HL-60 (cell line): ENCODE measurements at regions not wholly inside any gene's neighbourhood (a gene's known extent, or its start where the extent isn't known, plus 50 kb on each side); places are given as distances from the start of the nearest gene placed in this dataset.

ENCODE experiments used
- DNase-seq, 2 experiments: peaks; one replicate each; pipeline ENCODE4 v3.0.0-alpha.2; 2010 to 2020; ENCODE audit warnings: low read depth in 1 of 2, low spot score in 1 of 2
- H3K27ac ChIP-seq: fragments of 250-450 bp; sonication (Bioruptor Pico); replicated peaks from 2 replicates; pipeline ENCODE4 v1.5.1; 2020; ENCODE audit warnings: mild to moderate bottlenecking, moderate library complexity
- H3K27me3 ChIP-seq: fragments of 250-450 bp; sonication (Bioruptor Pico); 2 replicates; pipeline ENCODE4 v1.5.1; 2021; ENCODE audit warnings: mild to moderate bottlenecking, moderate library complexity; ENCODE audit not compliant: insufficient read depth, poor library complexity, severe bottlenecking
- H3K4me3 ChIP-seq: replicated peaks from 2 replicates; pipeline ENCODE4 v1.5.1; 2011; ENCODE audit warnings: mild to moderate bottlenecking, control low read depth, low read length; ENCODE audit not compliant: insufficient read depth
- CTCF ChIP-seq: IDR thresholded peaks from one replicate; pipeline ENCODE4 v1.5.1; 2011; ENCODE audit warnings: low read length, control low read depth, inconsistent platforms; ENCODE audit not compliant: insufficient read depth
- GABPA ChIP-seq: IDR thresholded peaks from 2 replicates; pipeline ENCODE4 v1.6.1; 2012; ENCODE audit warnings: low read depth
- POLR2AphosphoS5 ChIP-seq: IDR thresholded peaks from 2 replicates; pipeline ENCODE4 v1.6.1; 2012; ENCODE audit warnings: low read depth
- SPI1 ChIP-seq: IDR thresholded peaks from 2 replicates; pipeline ENCODE4 v1.6.1; 2012; ENCODE audit warnings: low read depth, mild to moderate bottlenecking, borderline replicate concordance
- TF ChIP-seq, protein P1 (sequence below): IDR thresholded peaks from 2 replicates; pipeline ENCODE4 v1.6.1; 2012; ENCODE audit warnings: low read depth; ENCODE audit not compliant: insufficient replicate concordance

DNA sequence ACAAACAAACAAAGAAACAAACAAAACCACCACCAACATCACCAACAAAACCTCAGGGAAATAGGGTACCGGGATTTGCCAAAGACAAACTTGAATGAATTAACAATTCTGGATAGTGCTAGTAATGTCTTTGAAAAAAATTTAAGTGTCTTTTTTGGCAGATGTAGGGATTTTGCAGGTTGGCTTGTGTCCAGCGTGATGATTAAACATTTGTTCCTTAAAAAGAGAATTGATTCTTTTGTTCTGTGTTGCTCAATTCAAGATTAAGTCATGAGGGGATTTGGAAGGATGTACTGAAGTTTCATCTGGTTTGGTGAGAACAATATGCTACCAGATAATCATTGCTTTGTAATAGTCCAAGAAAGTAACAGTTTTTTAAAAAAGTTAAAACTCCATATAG lies 125.1 kb upstream of the HS3ST5 start:
- TF ChIP-seq POLR2AphosphoS5 (no peak), SPI1 (no peak), GABPA (no peak), CTCF (no peak)
- TF ChIP-seq, protein P1, sequence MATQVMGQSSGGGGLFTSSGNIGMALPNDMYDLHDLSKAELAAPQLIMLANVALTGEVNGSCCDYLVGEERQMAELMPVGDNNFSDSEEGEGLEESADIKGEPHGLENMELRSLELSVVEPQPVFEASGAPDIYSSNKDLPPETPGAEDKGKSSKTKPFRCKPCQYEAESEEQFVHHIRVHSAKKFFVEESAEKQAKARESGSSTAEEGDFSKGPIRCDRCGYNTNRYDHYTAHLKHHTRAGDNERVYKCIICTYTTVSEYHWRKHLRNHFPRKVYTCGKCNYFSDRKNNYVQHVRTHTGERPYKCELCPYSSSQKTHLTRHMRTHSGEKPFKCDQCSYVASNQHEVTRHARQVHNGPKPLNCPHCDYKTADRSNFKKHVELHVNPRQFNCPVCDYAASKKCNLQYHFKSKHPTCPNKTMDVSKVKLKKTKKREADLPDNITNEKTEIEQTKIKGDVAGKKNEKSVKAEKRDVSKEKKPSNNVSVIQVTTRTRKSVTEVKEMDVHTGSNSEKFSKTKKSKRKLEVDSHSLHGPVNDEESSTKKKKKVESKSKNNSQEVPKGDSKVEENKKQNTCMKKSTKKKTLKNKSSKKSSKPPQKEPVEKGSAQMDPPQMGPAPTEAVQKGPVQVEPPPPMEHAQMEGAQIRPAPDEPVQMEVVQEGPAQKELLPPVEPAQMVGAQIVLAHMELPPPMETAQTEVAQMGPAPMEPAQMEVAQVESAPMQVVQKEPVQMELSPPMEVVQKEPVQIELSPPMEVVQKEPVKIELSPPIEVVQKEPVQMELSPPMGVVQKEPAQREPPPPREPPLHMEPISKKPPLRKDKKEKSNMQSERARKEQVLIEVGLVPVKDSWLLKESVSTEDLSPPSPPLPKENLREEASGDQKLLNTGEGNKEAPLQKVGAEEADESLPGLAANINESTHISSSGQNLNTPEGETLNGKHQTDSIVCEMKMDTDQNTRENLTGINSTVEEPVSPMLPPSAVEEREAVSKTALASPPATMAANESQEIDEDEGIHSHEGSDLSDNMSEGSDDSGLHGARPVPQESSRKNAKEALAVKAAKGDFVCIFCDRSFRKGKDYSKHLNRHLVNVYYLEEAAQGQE = no peak
- no peaks in the 10 kb centered on the region for H3K27me3 ChIP-seq
- H3K4me3 ChIP-seq = no peak overlapping the region
- no peak overlapping the region for H3K27ac ChIP-seq
- no peak for DNase-seq

- Histone ChIP-seq H3K27me3 (no peaks in the 10 kb centered on the region), H3K27ac (no peak overlapping the region), H3K4me3 (no peak overlapping the region)
- TF ChIP-seq, protein P1 = no peak
- TF ChIP-seq SPI1 (no peak), POLR2AphosphoS5 (no peak), GABPA (no peak), CTCF (no peak)
- no peak for DNase-seq
Measured at GRCh38 chr6:114465511-114465910, 122.7 kb upstream of the HS3ST5 start.

DNA sequence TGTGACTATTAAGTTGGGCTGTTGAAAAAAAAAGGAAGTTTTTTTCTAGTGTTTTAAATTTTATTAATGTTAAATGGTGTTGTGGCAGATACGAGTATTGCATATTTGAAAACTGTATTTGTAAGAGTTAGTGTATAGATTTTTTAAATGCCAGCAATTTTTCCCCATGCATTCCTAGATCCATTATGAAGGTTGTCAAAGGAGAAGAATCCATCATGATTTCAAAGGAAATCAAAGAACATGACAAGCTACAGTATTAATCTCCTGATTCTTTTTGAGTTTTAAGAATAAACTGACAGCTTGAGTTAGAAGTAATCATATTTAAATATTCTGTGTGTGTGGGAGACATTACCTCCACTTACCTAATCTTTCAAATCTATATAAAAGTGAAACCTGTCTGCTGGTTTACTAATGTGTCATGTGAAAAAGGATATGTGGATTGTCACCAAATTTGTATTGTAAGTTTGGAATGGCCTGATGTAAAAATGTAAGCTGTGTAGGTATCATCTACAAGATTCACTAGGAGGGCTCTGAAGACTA lies 111.0 kb upstream of the HS3ST5 start:
- Histone ChIP-seq H3K27ac (no peak overlapping the region), H3K4me3 (no peak overlapping the region), H3K27me3 (no peaks in the 10 kb centered on the region)
- DNase-seq = no peak
- no peak for TF ChIP-seq POLR2AphosphoS5
- no peak for TF ChIP-seq CTCF
- no peak for TF ChIP-seq GABPA
- TF ChIP-seq, protein P1 = no peak
- no peak for TF ChIP-seq SPI1
